ENCODE measurements at regions not wholly inside any gene's neighbourhood (a gene's known extent, or its start where the extent isn't known, plus 50 kb on each side); places are given as distances from the start of the nearest gene placed in this dataset.

GRCh38 chr5:8523501-8523900 is 654.6 kb downstream of the MTRR start:
- Histone ChIP-seq H3K4me2 (no peak overlapping the region), H3K27ac (no peak overlapping the region), H3K79me2 (ENCODE audit: insufficient read depth, low read depth) (no peaks in the 10 kb centered on the region), H4K20me1 (ENCODE audit: insufficient read depth) (no peaks in the 10 kb centered on the region), H3K27me3 (ENCODE audit: insufficient read depth, low read depth) (no peaks in the 10 kb centered on the region), H3K4me3 (IDR thresholded peaks at IDR 0.05; ENCODE audit: insufficient read depth, low read depth, low read length) (no peak overlapping the region), H3K36me3 (ENCODE audit: insufficient read depth) (no peaks in the 10 kb centered on the region), H3K4me1 (ENCODE audit: low read depth, poor library complexity, severe bottlenecking) (no peaks in the 10 kb centered on the region), H3K9ac (no peak overlapping the region), H2AFZ (ENCODE audit: low read depth) (no peak overlapping the region)
- TF ChIP-seq CTCF (conservative IDR thresholded peaks at IDR 0.05; ENCODE audit: low read depth, low read length): no peak

GRCh38 chr5:8525819-8526218 is 656.9 kb downstream of the MTRR start:
- no peak for TF ChIP-seq CTCF (conservative IDR thresholded peaks at IDR 0.05; ENCODE audit: low read depth, low read length)
- H3K36me3 ChIP-seq (ENCODE audit: insufficient read depth): no peaks in the 10 kb centered on the region
- H3K9ac ChIP-seq: no peak overlapping the region
- no peaks in the 10 kb centered on the region for H4K20me1 ChIP-seq (ENCODE audit: insufficient read depth)
- H3K4me2 ChIP-seq: no peak overlapping the region
- H3K4me3 ChIP-seq (IDR thresholded peaks at IDR 0.05; ENCODE audit: insufficient read depth, low read depth, low read length): no peak overlapping the region
- no peaks in the 10 kb centered on the region for H3K4me1 ChIP-seq (ENCODE audit: low read depth, poor library complexity, severe bottlenecking)
- H3K27ac ChIP-seq: no peak overlapping the region
- H2AFZ ChIP-seq (ENCODE audit: low read depth): no peak overlapping the region
- H3K27me3 ChIP-seq (ENCODE audit: insufficient read depth, low read depth): no peaks in the 10 kb centered on the region
- H3K79me2 ChIP-seq (ENCODE audit: insufficient read depth, low read depth): no peaks in the 10 kb centered on the region

GRCh38 chr5:8528106-8528505 is 659.2 kb downstream of the MTRR start:
- no peak for TF ChIP-seq CTCF (conservative IDR thresholded peaks at IDR 0.05; ENCODE audit: low read depth, low read length)
- no peak overlapping the region for H3K9ac ChIP-seq
- H2AFZ ChIP-seq (ENCODE audit: low read depth): no peak overlapping the region
- H3K27me3 ChIP-seq (ENCODE audit: insufficient read depth, low read depth): no peaks in the 10 kb centered on the region
- no peak overlapping the region for H3K4me2 ChIP-seq
- no peaks in the 10 kb centered on the region for H4K20me1 ChIP-seq (ENCODE audit: insufficient read depth)
- H3K79me2 ChIP-seq (ENCODE audit: insufficient read depth, low read depth): no peaks in the 10 kb centered on the region
- no peak overlapping the region for H3K27ac ChIP-seq
- no peak overlapping the region for H3K4me3 ChIP-seq (IDR thresholded peaks at IDR 0.05; ENCODE audit: insufficient read depth, low read depth, low read length)
- H3K4me1 ChIP-seq (ENCODE audit: low read depth, poor library complexity, severe bottlenecking): no peaks in the 10 kb centered on the region
- no peaks in the 10 kb centered on the region for H3K36me3 ChIP-seq (ENCODE audit: insufficient read depth)

GRCh38 chr5:8538821-8539220 is 669.9 kb downstream of the MTRR start:
- no peak overlapping the region for H3K4me3 ChIP-seq (IDR thresholded peaks at IDR 0.05; ENCODE audit: insufficient read depth, low read depth, low read length)
- no peaks in the 10 kb centered on the region for H3K27me3 ChIP-seq (ENCODE audit: insufficient read depth, low read depth)
- H3K9ac ChIP-seq: no peak overlapping the region
- H3K79me2 ChIP-seq (ENCODE audit: insufficient read depth, low read depth): no peaks in the 10 kb centered on the region
- H3K36me3 ChIP-seq (ENCODE audit: insufficient read depth): no peaks in the 10 kb centered on the region
- no peak for TF ChIP-seq CTCF (conservative IDR thresholded peaks at IDR 0.05; ENCODE audit: low read depth, low read length)
- H3K4me1 ChIP-seq (ENCODE audit: low read depth, poor library complexity, severe bottlenecking): no peaks in the 10 kb centered on the region
- H3K27ac ChIP-seq: no peak overlapping the region
- H2AFZ ChIP-seq (ENCODE audit: low read depth): no peak overlapping the region
- no peak overlapping the region for H3K4me2 ChIP-seq
- H4K20me1 ChIP-seq (ENCODE audit: insufficient read depth): no peaks in the 10 kb centered on the region

GRCh38 chr5:8540317-8540716 is 671.4 kb downstream of the MTRR start:
- Histone ChIP-seq H3K4me1 (ENCODE audit: low read depth, poor library complexity, severe bottlenecking) (no peaks in the 10 kb centered on the region), H4K20me1 (ENCODE audit: insufficient read depth) (no peaks in the 10 kb centered on the region)
- no peak for TF ChIP-seq CTCF (conservative IDR thresholded peaks at IDR 0.05; ENCODE audit: low read depth, low read length)

More at GRCh38 chr5:8540317-8540716, 671.4 kb downstream of the MTRR start:
- Histone ChIP-seq H3K4me3 (IDR thresholded peaks at IDR 0.05; ENCODE audit: insufficient read depth, low read depth, low read length) (no peak overlapping the region), H3K27ac (no peak overlapping the region), H3K79me2 (ENCODE audit: insufficient read depth, low read depth) (no peaks in the 10 kb centered on the region), H3K27me3 (ENCODE audit: insufficient read depth, low read depth) (no peaks in the 10 kb centered on the region), H3K36me3 (ENCODE audit: insufficient read depth) (no peaks in the 10 kb centered on the region), H3K9ac (no peak overlapping the region), H3K4me2 (no peak overlapping the region), H2AFZ (ENCODE audit: low read depth) (no peak overlapping the region)

Data from KMS-11 (cell line).